Spinal cord (tissue), 9 donors: ENCODE measurements at regions not wholly inside any gene's neighbourhood (a gene's known extent, or its start where the extent isn't known, plus 50 kb on each side); places are given as distances from the start of the nearest gene placed in this dataset.

Experiments used
- DNase-seq, 6 donors: peaks; one replicate each; pipeline versions ENCODE4 v3.0.0 to v3.0.0-alpha.2; 2013 to 2015; ENCODE audit warnings: low spot score in 6 of 6, low read depth in 4 of 6
- H3K27ac ChIP-seq: one replicate; pipeline ENCODE4 v1.5.1; 2013; ENCODE audit warnings: low read depth, low read length, control low read depth
- H3K27me3 ChIP-seq: one replicate; pipeline ENCODE4 v1.6.1; 2013; ENCODE audit warnings: low read length; ENCODE audit not compliant: control insufficient read depth, insufficient read depth
- H3K36me3 ChIP-seq: one replicate; pipeline ENCODE4 v1.6.1; 2013; ENCODE audit warnings: low read length; ENCODE audit not compliant: control insufficient read depth, insufficient read depth
- H3K4me1 ChIP-seq: one replicate; pipeline ENCODE4 v1.6.1; 2013; ENCODE audit warnings: low read length; ENCODE audit not compliant: control insufficient read depth, insufficient read depth
- H3K4me3 ChIP-seq: one replicate; pipeline ENCODE4 v1.5.1; 2013; ENCODE audit warnings: low read depth, low read length, control low read depth
- H3K9me3 ChIP-seq: one replicate; pipeline ENCODE4 v1.6.1; 2013; ENCODE audit warnings: low read length; ENCODE audit not compliant: control insufficient read depth, insufficient read depth
- WGBS: methylation state at CpG from one replicate; pipeline ENCODE4 v1.1.5; 2013; ENCODE audit warnings: missing lambda C conversion rate; ENCODE audit not compliant: insufficient coverage; 5-methylcytosine and 5-hydroxymethylcytosine counted together
- donor health status: healthy.

GRCh38 chr12:84631020-84631419 lies 281.6 kb downstream of the SLC6A15 start:
- Histone ChIP-seq H3K9me3 (no peaks in the 10 kb centered on the region), H3K27me3 (no peaks in the 10 kb centered on the region), H3K27ac (no peak overlapping the region), H3K4me3 (no peak overlapping the region), H3K4me1 (no peaks in the 10 kb centered on the region), H3K36me3 (no peaks in the 10 kb centered on the region)
- DNase-seq: peak in 1 of 6 donors; percentile 7

GRCh38 chr12:84627593-84627992 lies 285.0 kb downstream of the SLC6A15 start:
- Histone ChIP-seq H3K9me3 (no peaks in the 10 kb centered on the region), H3K27ac (no peak overlapping the region), H3K4me1 (no peaks in the 10 kb centered on the region), H3K36me3 (no peaks in the 10 kb centered on the region), H3K27me3 (no peaks in the 10 kb centered on the region), H3K4me3 (no peak overlapping the region)
- 94% methylated on average over 2 of the region's 3 CpGs for WGBS
- peak in 1 of 6 donors; percentile 24 for DNase-seq

GRCh38 chr12:84624601-84625000 lies 288.0 kb downstream of the SLC6A15 start:
- no peak overlapping the region for H3K4me3 ChIP-seq
- no peaks in the 10 kb centered on the region for H3K36me3 ChIP-seq
- no peaks in the 10 kb centered on the region for H3K27me3 ChIP-seq
- no peak overlapping the region for H3K27ac ChIP-seq
- H3K9me3 ChIP-seq: no peaks in the 10 kb centered on the region
- no peaks in the 10 kb centered on the region for H3K4me1 ChIP-seq
- no peak for DNase-seq
- no CpG with 5 or more reads among the region's 1 CpG for WGBS

- H3K27ac ChIP-seq: no peak overlapping the region
- DNase-seq: no peak
Measured at GRCh38 chr12:84619053-84619571, 293.5 kb downstream of the SLC6A15 start.

GRCh38 chr12:84607170-84607819 lies 305.3 kb downstream of the SLC6A15 start:
- Histone ChIP-seq H3K4me1 (no peaks in the 10 kb centered on the region), H3K4me3 (no peak overlapping the region), H3K27me3 (no peaks in the 10 kb centered on the region), H3K27ac (no peak overlapping the region), H3K36me3 (no peaks in the 10 kb centered on the region), H3K9me3 (no peaks in the 10 kb centered on the region)
- WGBS: no CpG with 5 or more reads among the region's 1 CpG
- DNase-seq: no peak

More at GRCh38 chr12:84619053-84619571, 293.5 kb downstream of the SLC6A15 start:
- Histone ChIP-seq H3K27me3 (no peaks in the 10 kb centered on the region), H3K9me3 (no peaks in the 10 kb centered on the region), H3K36me3 (no peaks in the 10 kb centered on the region), H3K4me1 (no peaks in the 10 kb centered on the region), H3K4me3 (no peak overlapping the region)
- WGBS: 80% methylated on average over 1 of the region's 5 CpGs

- no peaks in the 10 kb centered on the region for H3K9me3 ChIP-seq
- 100% methylated on average over 1 of the region's 2 CpGs for WGBS
- H3K4me3 ChIP-seq: no peak overlapping the region
- no peaks in the 10 kb centered on the region for H3K36me3 ChIP-seq
- H3K4me1 ChIP-seq: no peaks in the 10 kb centered on the region
- H3K27ac ChIP-seq: no peak overlapping the region
- H3K27me3 ChIP-seq: no peaks in the 10 kb centered on the region
- peak in 1 of 6 donors; percentile 20 for DNase-seq
Measured at GRCh38 chr12:84605983-84606382, 306.6 kb downstream of the SLC6A15 start.

GRCh38 chr12:84604551-84604950 lies 308.0 kb downstream of the SLC6A15 start:
- no peaks in the 10 kb centered on the region for H3K4me1 ChIP-seq
- H3K27me3 ChIP-seq: no peaks in the 10 kb centered on the region
- DNase-seq: no peak
- H3K9me3 ChIP-seq: no peaks in the 10 kb centered on the region
- no peak overlapping the region for H3K4me3 ChIP-seq
- H3K36me3 ChIP-seq: no peaks in the 10 kb centered on the region
- H3K27ac ChIP-seq: no peak overlapping the region

GRCh38 chr12:84603484-84604248 lies 308.9 kb downstream of the SLC6A15 start:
- Histone ChIP-seq H3K9me3 (no peaks in the 10 kb centered on the region), H3K27me3 (no peaks in the 10 kb centered on the region), H3K36me3 (no peaks in the 10 kb centered on the region), H3K4me1 (no peaks in the 10 kb centered on the region), H3K4me3 (no peak overlapping the region), H3K27ac (no peak overlapping the region)
- WGBS: no CpG with 5 or more reads among the region's 2 CpGs
- DNase-seq: no peak

- no peak for DNase-seq
- WGBS: 81% methylated on average over 2 of the region's 3 CpGs
Measured at GRCh38 chr12:84601483-84601882, 311.1 kb downstream of the SLC6A15 start.

GRCh38 chr12:84599539-84599938 lies 313.1 kb downstream of the SLC6A15 start:
- no peaks in the 10 kb centered on the region for H3K4me1 ChIP-seq
- no peak overlapping the region for H3K27ac ChIP-seq
- DNase-seq: peak in 1 of 6 donors; percentile 23
- H3K27me3 ChIP-seq: no peaks in the 10 kb centered on the region
- H3K36me3 ChIP-seq: no peaks in the 10 kb centered on the region
- no CpG with 5 or more reads among the region's 2 CpGs for WGBS
- no peaks in the 10 kb centered on the region for H3K9me3 ChIP-seq
- no peak overlapping the region for H3K4me3 ChIP-seq

More at GRCh38 chr12:84601483-84601882, 311.1 kb downstream of the SLC6A15 start:
- Histone ChIP-seq H3K36me3 (no peaks in the 10 kb centered on the region), H3K4me1 (no peaks in the 10 kb centered on the region), H3K27me3 (no peaks in the 10 kb centered on the region), H3K4me3 (no peak overlapping the region), H3K27ac (no peak overlapping the region), H3K9me3 (no peaks in the 10 kb centered on the region)
